Bronchial epithelial cell (primary cell): ENCODE measurements at regions not wholly inside any gene's neighbourhood (a gene's known extent, or its start where the extent isn't known, plus 50 kb on each side); places are given as distances from the start of the nearest gene placed in this dataset.

Experiments
- DNase-seq: peaks from one replicate; pipeline ENCODE4 v3.0.0-alpha.2; 2010; ENCODE audit warnings: low read depth
- FAIRE-seq: peaks from 2 replicates; lab custom pipeline; 2011; peaks lifted over from hg19 to GRCh38; lab: Jason Lieb, UNC
- H3K27me3 ChIP-seq: 2 replicates; pipeline ENCODE4 v1.5.1; 2011; ENCODE audit warnings: low read length; ENCODE audit not compliant: control insufficient read depth, insufficient read depth
- H3K36me3 ChIP-seq: 2 replicates; pipeline ENCODE4 v1.5.1; 2011; ENCODE audit warnings: low read length; ENCODE audit not compliant: control insufficient read depth, insufficient read depth
- H3K4me3 ChIP-seq: 2 replicates; pipeline ENCODE4 v1.5.1; 2011; ENCODE audit warnings: mild to moderate bottlenecking, low read depth, low read length, control low read depth
- TF ChIP-seq, protein P1 (sequence below): IDR thresholded peaks from 2 replicates; pipeline ENCODE4 v1.5.1; 2011; ENCODE audit warnings: mild to moderate bottlenecking, moderate library complexity, low read length, control low read depth, inconsistent platforms; ENCODE audit not compliant: insufficient read depth, severe bottlenecking

DNA sequence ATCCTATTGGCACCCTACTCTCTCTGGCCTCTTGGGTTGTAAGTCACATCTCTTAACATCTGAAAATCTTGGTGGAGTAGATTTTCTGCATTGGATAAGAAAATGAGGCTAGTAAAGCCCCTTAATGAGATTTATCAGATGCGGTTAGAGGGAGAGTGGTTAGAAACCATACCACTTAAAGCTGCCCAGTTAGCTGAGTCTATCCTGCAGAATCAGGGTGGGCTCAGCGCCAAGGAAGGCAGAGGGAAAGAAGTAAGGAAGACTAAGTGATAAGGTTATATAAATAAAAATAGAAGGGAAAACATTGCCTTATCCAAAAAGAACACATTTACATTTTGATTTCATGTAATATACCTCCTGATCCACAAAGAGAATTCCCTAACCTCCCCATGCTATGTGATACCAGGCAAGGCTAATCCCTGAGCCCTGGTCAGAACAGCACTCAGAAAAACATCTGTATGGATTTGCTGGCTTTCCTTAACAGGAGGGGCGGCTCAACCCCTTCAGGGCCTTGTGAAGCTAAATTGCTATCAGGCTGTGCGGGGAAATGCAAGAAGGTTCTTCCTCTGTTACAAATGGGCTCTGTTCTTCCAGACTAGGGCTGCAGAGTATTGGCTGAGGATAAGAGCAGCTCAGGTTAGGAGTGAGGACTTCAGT is 101.7 kb downstream of the SNX19 start:
- DNase-seq = no peak
- no peak for FAIRE-seq
- TF ChIP-seq, protein P1, sequence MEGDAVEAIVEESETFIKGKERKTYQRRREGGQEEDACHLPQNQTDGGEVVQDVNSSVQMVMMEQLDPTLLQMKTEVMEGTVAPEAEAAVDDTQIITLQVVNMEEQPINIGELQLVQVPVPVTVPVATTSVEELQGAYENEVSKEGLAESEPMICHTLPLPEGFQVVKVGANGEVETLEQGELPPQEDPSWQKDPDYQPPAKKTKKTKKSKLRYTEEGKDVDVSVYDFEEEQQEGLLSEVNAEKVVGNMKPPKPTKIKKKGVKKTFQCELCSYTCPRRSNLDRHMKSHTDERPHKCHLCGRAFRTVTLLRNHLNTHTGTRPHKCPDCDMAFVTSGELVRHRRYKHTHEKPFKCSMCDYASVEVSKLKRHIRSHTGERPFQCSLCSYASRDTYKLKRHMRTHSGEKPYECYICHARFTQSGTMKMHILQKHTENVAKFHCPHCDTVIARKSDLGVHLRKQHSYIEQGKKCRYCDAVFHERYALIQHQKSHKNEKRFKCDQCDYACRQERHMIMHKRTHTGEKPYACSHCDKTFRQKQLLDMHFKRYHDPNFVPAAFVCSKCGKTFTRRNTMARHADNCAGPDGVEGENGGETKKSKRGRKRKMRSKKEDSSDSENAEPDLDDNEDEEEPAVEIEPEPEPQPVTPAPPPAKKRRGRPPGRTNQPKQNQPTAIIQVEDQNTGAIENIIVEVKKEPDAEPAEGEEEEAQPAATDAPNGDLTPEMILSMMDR = no peak

GRCh38 chr11:130815097-130815802 is 101.0 kb downstream of the SNX19 start:
- TF ChIP-seq, protein P1 = no peak
- DNase-seq (no peak), FAIRE-seq (peak; percentile 47)
- Histone ChIP-seq H3K4me3 (no peak overlapping the region), H3K27me3 (no peaks in the 10 kb centered on the region), H3K36me3 (no peaks in the 10 kb centered on the region)

More for the DNA sequence above, 101.7 kb downstream of the SNX19 start:
- Histone ChIP-seq H3K27me3 (no peaks in the 10 kb centered on the region), H3K36me3 (no peaks in the 10 kb centered on the region), H3K4me3 (no peak overlapping the region)

- FAIRE-seq = no peak
- Histone ChIP-seq H3K27me3 (no peaks in the 10 kb centered on the region), H3K4me3 (no peak overlapping the region), H3K36me3 (no peaks in the 10 kb centered on the region)
- DNase-seq = no peak
- TF ChIP-seq, protein P1 = no peak
Observed at GRCh38 chr11:130815956-130816355, 100.3 kb downstream of the SNX19 start.

GRCh38 chr11:130816546-130817329 is 99.5 kb downstream of the SNX19 start:
- FAIRE-seq (no peak), DNase-seq (no peak)
- TF ChIP-seq, protein P1 = no peak
- H3K36me3 ChIP-seq = no peaks in the 10 kb centered on the region
- H3K27me3 ChIP-seq = no peaks in the 10 kb centered on the region
- H3K4me3 ChIP-seq = no peak overlapping the region

DNA sequence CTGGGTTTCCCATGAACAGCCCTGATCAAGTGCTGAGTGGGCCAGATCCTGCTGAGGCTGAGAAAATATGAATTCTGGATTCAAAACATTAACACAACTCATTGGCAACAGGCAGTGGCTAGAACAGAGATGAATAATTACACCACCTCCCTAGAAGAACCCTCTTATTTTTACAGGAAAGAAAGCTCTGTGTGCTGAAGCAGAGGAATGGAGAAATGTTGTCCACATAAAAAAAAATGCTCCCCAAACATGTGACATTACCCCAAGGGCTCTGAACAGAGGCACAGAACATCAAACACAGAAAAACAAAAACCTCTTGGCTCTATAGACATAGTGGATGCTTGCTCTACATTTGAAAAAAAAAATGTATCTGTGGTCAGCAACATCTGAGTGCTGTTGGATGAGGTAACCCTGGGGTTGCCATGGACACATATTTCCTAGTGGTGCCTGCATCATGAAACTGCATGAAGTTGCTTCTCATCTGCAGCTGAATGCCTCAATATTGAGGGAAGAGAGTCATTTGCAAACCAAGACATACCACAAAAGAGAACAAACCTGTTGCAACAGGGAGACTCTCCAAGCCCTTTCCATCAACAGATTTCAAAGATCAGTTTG is 98.8 kb downstream of the SNX19 start:
- Histone ChIP-seq H3K36me3 (no peaks in the 10 kb centered on the region), H3K27me3 (no peaks in the 10 kb centered on the region), H3K4me3 (no peak overlapping the region)
- DNase-seq = peak; percentile 48
- TF ChIP-seq, protein P1 = no peak
- FAIRE-seq = no peak
